Type B pancreatic cell (in vitro differentiated cells): ENCODE measurements at regions not wholly inside any gene's neighbourhood (a gene's known extent, or its start where the extent isn't known, plus 50 kb on each side); places are given as distances from the start of the nearest gene placed in this dataset.

Experiments used
- DNase-seq: peaks from one replicate; pipeline ENCODE4 v3.0.0; 2021; ENCODE audit warnings: mixed read lengths; ENCODE audit not compliant: unreplicated experiment; ENCODE audit errors: extremely low spot score
- H3K27ac Mint-ChIP-seq: 2 replicates; pipeline ENCODE4 v1.8.0; 2021; ENCODE audit warnings: mild to moderate bottlenecking, mixed read lengths
- H3K27me3 Mint-ChIP-seq: 2 replicates; pipeline ENCODE4 v1.8.0; 2021; ENCODE audit warnings: mixed read lengths
- H3K36me3 Mint-ChIP-seq: 2 replicates; pipeline ENCODE4 v1.8.0; 2021; ENCODE audit warnings: mixed read lengths
- H3K4me1 Mint-ChIP-seq: one replicate; pipeline ENCODE4 v1.8.0; 2021; ENCODE audit warnings: mixed read lengths; ENCODE audit not compliant: unreplicated experiment
- H3K4me3 Mint-ChIP-seq: 2 replicates; pipeline ENCODE4 v1.8.0; 2021; ENCODE audit warnings: mild to moderate bottlenecking, mixed read lengths
- H3K9me3 Mint-ChIP-seq: 2 replicates; pipeline ENCODE4 v1.8.0; 2021; ENCODE audit warnings: mixed read lengths
- CTCF ChIP-seq: fragments of 200-600 bp; sonication (generic); conservative IDR thresholded peaks from 2 replicates; pipeline ENCODE4 v1.5.0; 2021; ENCODE audit warnings: antibody characterized with exemption, mild to moderate bottlenecking

DNA sequence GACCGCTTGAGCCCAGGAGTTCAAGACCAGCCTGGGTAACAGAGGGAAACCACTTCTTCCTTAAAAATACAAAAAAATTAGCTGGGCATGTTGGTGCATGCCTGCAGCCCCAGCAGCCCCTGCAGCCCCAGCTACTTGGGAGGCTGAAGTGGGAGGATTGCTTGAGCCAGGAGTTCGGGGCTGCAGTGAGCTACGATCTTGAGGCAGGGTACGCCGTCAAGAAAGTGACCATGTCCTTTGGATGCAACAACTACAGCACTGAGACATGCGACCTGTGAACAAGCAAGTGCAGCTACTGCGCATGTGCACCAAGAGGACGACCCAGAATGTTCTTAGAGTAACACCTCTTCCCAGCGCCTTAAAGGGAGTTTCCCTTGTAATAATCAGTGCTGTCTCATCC lies 66.6 kb upstream of the ZNF479 start:
- Mint-ChIP-seq H3K36me3 (no peaks in the 10 kb centered on the region), H3K27me3 (no peaks in the 10 kb centered on the region), H3K4me1 (no peaks in the 10 kb centered on the region), H3K9me3 (no peaks in the 10 kb centered on the region), H3K27ac (no peak overlapping the region), H3K4me3 (no peak overlapping the region)
- no peak for DNase-seq
- no peak for TF ChIP-seq CTCF

GRCh38 chr7:57199252-57199651 lies 67.0 kb upstream of the ZNF479 start:
- Mint-ChIP-seq H3K27ac (no peak overlapping the region), H3K4me1 (no peaks in the 10 kb centered on the region), H3K4me3 (no peak overlapping the region), H3K27me3 (no peaks in the 10 kb centered on the region), H3K9me3 (no peaks in the 10 kb centered on the region), H3K36me3 (no peaks in the 10 kb centered on the region)
- TF ChIP-seq CTCF = no peak
- DNase-seq = no peak

GRCh38 chr7:57201021-57201894 lies 69.0 kb upstream of the ZNF479 start:
- Mint-ChIP-seq H3K36me3 (no peaks in the 10 kb centered on the region), H3K4me1 (no peaks in the 10 kb centered on the region), H3K4me3 (no peak overlapping the region), H3K27ac (no peak overlapping the region), H3K27me3 (no peaks in the 10 kb centered on the region), H3K9me3 (no peaks in the 10 kb centered on the region)
- DNase-seq = no peak
- TF ChIP-seq CTCF = no peak

GRCh38 chr7:57201895-57202210 lies 69.6 kb upstream of the ZNF479 start:
- Mint-ChIP-seq H3K27ac (no peak overlapping the region), H3K36me3 (no peaks in the 10 kb centered on the region), H3K27me3 (no peaks in the 10 kb centered on the region), H3K4me1 (no peaks in the 10 kb centered on the region), H3K9me3 (no peaks in the 10 kb centered on the region), H3K4me3 (no peak overlapping the region)
- no peak for DNase-seq
- no peak for TF ChIP-seq CTCF

DNA sequence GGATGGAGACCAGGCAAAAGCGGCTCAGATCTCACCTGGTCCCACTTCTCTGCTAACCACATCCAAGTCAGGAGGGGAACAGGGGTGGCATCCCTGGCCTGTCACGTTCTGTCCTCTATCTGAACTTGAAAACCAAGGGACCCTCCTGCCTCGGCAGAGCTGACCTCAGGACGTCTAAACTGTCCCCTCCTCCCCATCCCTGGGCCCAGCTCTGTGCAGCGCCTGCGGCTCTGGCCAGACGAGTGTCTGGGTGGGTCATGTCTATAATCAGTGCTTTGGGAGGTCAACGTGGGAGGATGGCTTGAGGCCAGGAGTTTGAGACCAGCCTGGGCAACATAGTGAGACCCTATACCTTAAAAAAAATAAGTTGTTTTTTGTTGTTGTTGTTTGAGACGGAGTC lies 70.0 kb upstream of the ZNF479 start:
- H3K27me3 Mint-ChIP-seq = no peaks in the 10 kb centered on the region
- no peak overlapping the region for H3K27ac Mint-ChIP-seq
- H3K4me1 Mint-ChIP-seq = no peaks in the 10 kb centered on the region
- H3K36me3 Mint-ChIP-seq = no peaks in the 10 kb centered on the region
- H3K4me3 Mint-ChIP-seq = no peak overlapping the region
- DNase-seq = no peak
- no peaks in the 10 kb centered on the region for H3K9me3 Mint-ChIP-seq
- TF ChIP-seq CTCF = no peak
